HFFc6 (cell line): ENCODE measurements at regions not wholly inside any gene's neighbourhood (a gene's known extent, or its start where the extent isn't known, plus 50 kb on each side); places are given as distances from the start of the nearest gene placed in this dataset.

Experiments used
- DNase-seq: peaks from one replicate; pipeline ENCODE4 v3.0.0-alpha.2; 2018
- H3K27ac Mint-ChIP-seq: 2 replicates; pipeline ENCODE4 v1.8.0; 2020; ENCODE audit warnings: mild to moderate bottlenecking, mixed read lengths
- H3K27me3 Mint-ChIP-seq: 2 replicates; pipeline ENCODE4 v1.8.0; 2021; ENCODE audit warnings: mild to moderate bottlenecking, moderate library complexity, mixed read lengths; ENCODE audit not compliant: insufficient read depth
- H3K36me3 Mint-ChIP-seq: 2 replicates; pipeline ENCODE4 v1.8.0; 2021; ENCODE audit warnings: low read depth, mixed read lengths
- H3K4me1 Mint-ChIP-seq: 2 replicates; pipeline ENCODE4 v1.8.0; 2020; ENCODE audit warnings: low read depth, mixed read lengths
- H3K4me3 Mint-ChIP-seq: 2 replicates; pipeline ENCODE4 v1.8.0; 2020; ENCODE audit warnings: mild to moderate bottlenecking, moderate library complexity, mixed read lengths
- H3K9me3 Mint-ChIP-seq: 2 replicates; pipeline ENCODE4 v1.8.0; 2020; ENCODE audit warnings: mild to moderate bottlenecking, mixed read lengths
- CTCF ChIP-seq: fragments of 200-600 bp; sonication (generic); IDR thresholded peaks from 2 replicates; pipeline ENCODE4 v1.5.0; 2021; ENCODE audit warnings: antibody characterized with exemption, mild to moderate bottlenecking

- Mint-ChIP-seq H3K27ac (no peak overlapping the region), H3K4me3 (no peak overlapping the region), H3K4me1 (peaks cover 4% of the 10 kb centered on the region; the same call in 1 of the 2 replicates), H3K9me3 (peaks cover 10% of the 10 kb centered on the region), H3K36me3 (no peaks in the 10 kb centered on the region), H3K27me3 (no peaks in the 10 kb centered on the region; the same call in 1 of the 2 replicates)
- no peak for TF ChIP-seq CTCF
- DNase-seq: no peak
These were observed 1616.3 kb upstream of the ACVR2A start for GRCh38 chr2:146228466-146229058.

GRCh38 chr2:146228020-146228393 is 1616.8 kb upstream of the ACVR2A start:
- Mint-ChIP-seq H3K4me1 (peaks cover 4% of the 10 kb centered on the region; the same call in 1 of the 2 replicates), H3K27ac (no peak overlapping the region), H3K36me3 (no peaks in the 10 kb centered on the region), H3K9me3 (peaks cover 10% of the 10 kb centered on the region), H3K4me3 (no peak overlapping the region), H3K27me3 (no peaks in the 10 kb centered on the region; the same call in 1 of the 2 replicates)
- TF ChIP-seq CTCF: no peak
- no peak for DNase-seq

GRCh38 chr2:146227152-146228019 is 1617.4 kb upstream of the ACVR2A start:
- H3K4me1 Mint-ChIP-seq: peaks cover 4% of the 10 kb centered on the region; the same call in 1 of the 2 replicates
- no peak for DNase-seq
- peaks cover 10% of the 10 kb centered on the region for H3K9me3 Mint-ChIP-seq
- no peaks in the 10 kb centered on the region; the same call in 1 of the 2 replicates for H3K27me3 Mint-ChIP-seq
- no peak overlapping the region; the same call in 1 of the 2 replicates for H3K4me3 Mint-ChIP-seq
- no peak overlapping the region for H3K27ac Mint-ChIP-seq
- TF ChIP-seq CTCF: no peak
- H3K36me3 Mint-ChIP-seq: no peaks in the 10 kb centered on the region

- H3K4me1 Mint-ChIP-seq: peaks cover 4% of the 10 kb centered on the region; the same call in 1 of the 2 replicates
- no peak overlapping the region for H3K27ac Mint-ChIP-seq
- TF ChIP-seq CTCF: no peak
- DNase-seq: no peak
- H3K27me3 Mint-ChIP-seq: no peaks in the 10 kb centered on the region; the same call in 1 of the 2 replicates
- no peaks in the 10 kb centered on the region for H3K36me3 Mint-ChIP-seq
- H3K4me3 Mint-ChIP-seq: no peak overlapping the region
- H3K9me3 Mint-ChIP-seq: peaks cover 10% of the 10 kb centered on the region
These were observed 1618.8 kb upstream of the ACVR2A start for GRCh38 chr2:146226077-146226476.

- H3K36me3 Mint-ChIP-seq: no peaks in the 10 kb centered on the region
- H3K9me3 Mint-ChIP-seq: peaks cover 5% of the 10 kb centered on the region; the same call in 1 of the 2 replicates
- peaks cover 2% of the 10 kb centered on the region; the same call in 1 of the 2 replicates for H3K4me1 Mint-ChIP-seq
- no peaks in the 10 kb centered on the region; the same call in 1 of the 2 replicates for H3K27me3 Mint-ChIP-seq
- DNase-seq: no peak
- no peak for TF ChIP-seq CTCF
- H3K27ac Mint-ChIP-seq: no peak overlapping the region
- no peak overlapping the region for H3K4me3 Mint-ChIP-seq
These were observed 1623.0 kb upstream of the ACVR2A start for GRCh38 chr2:146221826-146222225.
